ENCODE measurements at regions not wholly inside any gene's neighbourhood (a gene's known extent, or its start where the extent isn't known, plus 50 kb on each side); places are given as distances from the start of the nearest gene placed in this dataset.
"Not testable (repeated sequence)": the region's sequence is repeated elsewhere in the genome, so short reads cannot be mapped to it uniquely, and the experiment has no call there.

DNA sequence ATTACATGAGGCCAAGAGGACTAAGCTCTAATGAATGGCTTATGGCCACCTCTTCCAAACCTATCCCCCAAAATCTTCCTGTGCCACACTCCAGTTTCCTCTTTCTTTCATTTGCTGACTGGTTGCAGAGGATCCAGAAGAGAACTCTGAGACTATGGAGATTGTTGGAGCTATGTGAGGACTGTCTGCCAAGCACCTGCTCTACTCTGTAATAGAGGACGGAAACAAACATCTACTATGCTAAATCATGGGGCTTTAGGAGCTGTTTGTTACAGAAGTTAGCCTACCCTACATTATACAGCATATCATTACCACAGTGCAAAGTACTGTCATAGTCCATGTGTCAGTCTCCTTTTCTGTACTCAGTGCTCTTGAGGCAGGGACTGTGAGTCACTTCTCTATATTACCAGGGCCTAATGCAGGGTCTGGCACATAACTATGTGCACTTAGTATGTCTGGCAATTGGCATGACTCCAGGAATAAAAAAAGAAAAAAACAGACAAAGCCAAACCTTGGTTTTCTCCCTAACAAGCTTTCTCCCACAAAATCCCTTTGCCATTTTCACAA is 95.1 kb downstream of the RPAP3 start:
- DNase-seq = no peak

DNA sequence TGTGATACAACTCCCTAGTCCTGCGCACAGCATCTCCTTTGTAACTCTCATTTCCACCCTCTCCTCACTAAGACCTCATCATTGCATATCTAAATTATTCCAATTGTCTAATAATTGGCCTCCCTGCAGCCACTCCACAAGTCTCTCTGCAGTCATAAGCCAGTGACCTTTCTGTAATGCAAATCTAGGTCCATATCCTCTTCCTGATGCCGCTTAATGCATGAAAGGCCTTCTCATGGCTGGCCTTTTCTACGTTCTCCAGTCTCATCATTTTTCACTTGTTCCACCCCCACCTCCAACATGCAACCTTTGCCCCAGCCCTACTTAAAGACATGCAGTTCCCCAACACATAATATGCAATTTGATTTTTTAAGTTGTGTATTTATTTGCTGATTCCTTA is 96.0 kb downstream of the RPAP3 start:
- no peak for DNase-seq

DNA sequence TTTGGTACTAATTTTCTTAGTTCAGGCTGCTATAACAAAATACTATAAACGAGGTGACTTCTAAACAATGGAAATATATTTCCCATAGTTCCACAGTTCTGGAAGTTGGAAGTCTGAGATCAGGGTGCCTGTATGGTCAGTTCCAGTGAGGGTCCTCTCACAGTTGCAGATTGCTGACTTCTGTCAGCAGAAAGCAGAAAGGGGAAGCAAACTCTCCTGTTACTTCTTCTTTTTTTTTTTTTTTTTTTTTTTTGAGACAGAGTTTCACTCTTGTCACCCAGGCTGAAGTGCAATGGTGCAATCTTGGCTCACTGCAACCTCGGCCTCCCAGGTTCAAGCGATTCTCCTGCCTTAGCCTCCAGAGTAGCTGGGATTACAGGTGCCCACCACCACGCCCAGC is 97.2 kb downstream of the RPAP3 start:
- not testable (repeated sequence) for DNase-seq

GRCh38 chr12:47604221-47604873 is 101.5 kb downstream of the RPAP3 start:
- no peak for DNase-seq

DNA sequence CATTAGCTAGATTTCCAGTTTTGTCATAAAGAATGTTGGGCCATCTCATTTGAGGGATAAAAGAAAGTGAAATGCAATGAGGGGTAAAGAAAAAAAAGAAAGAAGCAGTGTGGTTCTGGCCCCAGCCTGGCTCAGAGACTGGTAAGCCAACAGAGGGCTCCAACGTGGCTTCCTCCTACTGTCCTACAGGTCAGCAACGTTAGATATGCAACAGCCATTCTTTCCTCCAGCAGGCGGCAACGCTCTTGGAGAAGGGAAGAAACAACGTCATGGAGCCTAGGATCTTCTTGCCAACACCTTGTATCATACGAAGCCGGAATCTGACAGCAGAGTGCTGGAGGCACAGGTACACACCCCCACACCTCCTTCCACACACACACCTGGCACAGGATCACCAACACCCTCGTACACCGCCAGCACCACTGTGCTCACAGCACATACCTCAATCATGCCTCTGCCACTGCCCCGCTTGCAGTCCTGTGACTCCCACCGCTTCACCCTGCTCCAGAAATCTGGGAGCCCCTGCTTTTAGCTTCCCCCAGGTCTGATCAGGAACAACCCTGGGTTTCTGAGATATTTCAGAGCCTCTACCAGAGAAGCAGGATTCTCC is 102.8 kb downstream of the RPAP3 start:
- DNase-seq = no peak

DNA sequence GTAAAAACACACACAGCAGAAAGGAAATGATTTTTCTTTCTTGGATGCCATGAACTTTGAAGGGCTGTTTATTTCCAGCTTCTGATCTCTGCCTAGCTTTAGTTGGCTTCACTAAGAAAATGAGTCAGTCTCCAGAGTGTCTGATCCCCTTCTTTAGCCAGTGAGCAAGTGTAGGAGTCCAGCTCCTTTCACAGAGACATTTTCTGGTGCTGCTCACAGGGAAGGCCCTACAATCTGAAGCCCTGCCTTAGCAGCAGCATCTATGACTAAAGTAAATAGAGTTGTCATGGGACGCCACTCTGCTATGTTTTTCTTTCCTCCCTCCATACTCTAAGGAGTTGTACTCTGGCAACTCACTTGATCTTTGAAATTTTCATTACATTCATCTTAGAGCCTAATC is 103.5 kb downstream of the RPAP3 start:
- no peak for DNase-seq

DNA sequence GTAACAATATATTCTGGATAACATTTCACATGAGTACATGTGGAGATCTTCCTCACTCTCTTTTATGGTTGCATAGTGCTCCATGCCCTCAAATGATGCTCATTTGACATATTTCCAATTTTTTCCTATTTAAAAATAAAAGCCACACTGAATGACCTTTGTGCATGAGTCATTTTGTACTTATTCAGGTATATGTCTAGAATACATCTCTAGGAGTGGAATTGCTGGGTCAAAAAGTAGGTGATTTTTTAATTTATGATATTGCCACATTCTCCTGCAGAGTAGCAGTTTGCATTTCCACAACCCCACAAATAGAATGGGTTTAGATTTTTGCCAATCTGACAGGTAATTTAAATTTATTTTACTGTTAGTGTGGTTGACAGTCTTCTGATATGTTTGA is 104.8 kb downstream of the RPAP3 start:
- no peak for DNase-seq

GRCh38 chr12:47591795-47592194 is 114.0 kb downstream of the RPAP3 start:
- DNase-seq = no peak

- no peak for DNase-seq
Measured at GRCh38 chr12:47591361-47591791, 114.5 kb downstream of the RPAP3 start.

GRCh38 chr12:47590771-47591360 is 115.0 kb downstream of the RPAP3 start:
- DNase-seq = no peak

GRCh38 chr12:47586952-47587669 is 118.7 kb downstream of the RPAP3 start:
- no peak for DNase-seq

GRCh38 chr12:47585507-47585906 is 120.3 kb downstream of the RPAP3 start:
- no peak for DNase-seq

DNA sequence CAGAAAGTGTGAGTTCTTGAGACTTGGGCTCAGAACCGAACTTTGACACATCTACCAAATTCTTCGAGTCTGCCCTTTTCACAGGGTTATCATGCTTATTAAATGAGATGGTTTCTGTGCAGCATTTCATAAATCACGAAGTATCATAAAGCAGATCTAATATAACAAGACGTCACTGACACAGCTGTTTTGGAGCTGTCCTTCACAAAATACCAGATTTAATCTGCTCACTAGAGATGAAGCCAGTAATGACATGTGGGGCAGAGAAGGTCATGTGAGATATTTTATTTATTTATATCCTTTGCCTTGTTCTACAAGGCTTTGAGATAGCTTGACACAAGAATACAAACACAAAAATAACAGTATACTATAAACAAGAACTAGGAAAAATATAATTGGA is 127.0 kb downstream of the RPAP3 start:
- DNase-seq = no peak

DNA sequence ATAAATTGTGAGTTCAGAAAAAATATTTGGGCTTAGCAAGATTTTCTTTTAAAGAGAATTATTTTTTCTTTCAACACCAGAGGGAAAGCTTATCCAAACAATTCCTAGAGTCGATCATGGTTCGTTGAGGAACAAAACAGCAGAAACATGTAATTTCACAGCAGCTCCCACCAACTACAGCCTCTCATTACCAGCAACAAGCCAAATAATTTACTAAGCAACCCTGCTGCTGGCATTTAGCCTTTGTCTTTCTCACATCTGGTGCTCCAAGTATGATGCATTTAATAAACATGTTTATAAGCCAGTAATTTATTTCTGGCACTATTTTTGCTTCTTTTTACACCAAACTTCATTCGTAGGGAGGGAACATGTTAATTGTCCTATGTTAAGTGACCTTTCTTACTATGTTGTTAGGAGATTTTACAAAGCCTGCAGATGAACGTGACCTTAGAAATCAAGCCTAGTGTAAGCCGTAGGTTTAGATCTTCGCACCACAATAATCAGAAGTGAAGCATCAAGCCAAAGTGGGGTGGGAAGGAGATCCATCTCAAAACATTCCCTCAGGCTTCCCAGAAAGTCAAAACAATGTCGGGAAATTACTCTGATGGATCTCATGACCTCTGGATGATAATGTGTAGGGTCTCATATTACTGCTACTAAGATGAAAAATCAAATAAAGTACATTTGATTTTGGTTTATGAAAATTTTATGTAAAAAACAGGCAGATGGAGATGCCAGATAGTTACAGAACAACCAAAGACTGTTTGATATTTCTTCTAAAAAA is 128.4 kb downstream of the RPAP3 start:
- DNase-seq = peak; percentile 97

GRCh38 chr12:47576289-47576945 is 129.4 kb downstream of the RPAP3 start:
- DNase-seq = peak; percentile 82

DNA sequence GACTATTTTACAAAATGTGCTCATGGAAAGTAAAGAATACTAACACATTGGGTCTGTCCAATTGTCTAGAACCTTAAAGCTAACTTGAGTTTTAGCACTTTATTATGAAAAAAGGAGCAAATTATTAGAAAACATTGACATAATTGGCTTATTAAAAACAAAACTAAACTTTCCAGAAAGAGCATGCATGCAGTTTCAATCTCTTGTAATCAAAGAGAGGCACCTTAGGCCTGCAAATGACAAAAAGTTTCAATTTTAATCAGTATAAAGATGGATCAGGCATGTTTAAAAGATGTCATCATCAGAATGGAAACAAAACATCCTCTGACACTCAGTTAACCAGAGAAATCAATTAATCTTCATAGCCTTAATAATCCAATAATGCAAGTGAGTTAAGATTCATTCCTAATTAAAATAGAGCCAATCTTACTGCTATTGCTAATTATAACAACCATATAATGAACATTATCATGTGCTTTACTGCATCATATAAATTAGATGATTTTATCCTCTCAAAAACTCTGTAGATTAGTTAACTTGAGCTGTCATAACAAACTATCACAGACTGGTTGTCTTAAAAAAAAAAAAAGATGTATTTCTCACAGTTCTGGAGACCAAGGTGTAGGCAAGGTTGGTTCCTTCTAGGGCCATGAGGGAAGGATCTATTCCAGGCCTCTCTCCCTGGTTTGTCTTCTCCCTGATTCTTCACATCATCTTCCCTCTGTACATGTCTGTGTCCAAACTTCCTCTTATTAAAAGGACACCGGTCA is 131.4 kb downstream of the RPAP3 start:
- no peak for DNase-seq

DNA sequence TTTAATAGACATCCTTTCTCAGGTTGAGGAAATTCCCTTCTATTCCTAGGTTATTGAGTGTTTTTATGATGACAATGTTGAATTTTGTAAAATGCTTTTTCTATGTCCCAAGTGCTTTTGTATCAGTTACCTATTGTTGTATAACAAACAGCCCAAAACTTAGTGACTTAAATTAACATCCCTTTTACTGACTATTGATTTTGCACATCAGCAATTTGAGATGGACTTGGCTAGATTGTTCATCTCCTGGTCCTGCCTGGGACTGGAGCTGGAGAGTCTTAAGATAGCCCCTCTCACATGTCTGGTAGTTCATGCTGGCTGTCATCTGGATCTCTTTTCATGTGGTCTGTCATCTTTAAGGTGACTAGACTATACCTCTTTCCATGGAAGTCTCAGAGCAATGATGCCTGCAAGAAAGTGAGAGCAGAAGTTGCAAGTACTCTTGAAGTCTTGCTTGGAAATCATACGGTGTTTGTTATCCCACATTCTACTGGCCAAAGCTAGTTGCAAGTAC is 132.6 kb downstream of the RPAP3 start:
- DNase-seq = no peak

DNA sequence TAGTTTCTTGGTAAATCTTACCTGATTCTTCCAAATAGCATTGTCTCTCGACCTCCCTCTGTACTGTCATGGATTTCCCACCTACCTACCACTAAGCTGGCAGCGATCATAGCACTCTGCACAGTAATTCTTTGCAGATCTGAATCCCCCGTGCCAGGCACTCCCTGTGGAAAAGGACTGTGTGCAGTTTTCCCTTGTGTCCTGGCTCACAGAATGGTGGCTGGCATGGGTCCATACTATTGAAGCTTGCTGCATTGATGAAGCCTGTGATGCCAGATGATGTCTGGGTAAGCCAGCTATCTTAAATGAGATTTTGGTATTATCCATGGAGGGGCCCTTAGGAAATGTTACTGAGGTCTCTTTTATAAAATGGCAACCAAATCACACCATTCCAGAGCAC is 135.7 kb downstream of the RPAP3 start:
- no peak for DNase-seq

DNA sequence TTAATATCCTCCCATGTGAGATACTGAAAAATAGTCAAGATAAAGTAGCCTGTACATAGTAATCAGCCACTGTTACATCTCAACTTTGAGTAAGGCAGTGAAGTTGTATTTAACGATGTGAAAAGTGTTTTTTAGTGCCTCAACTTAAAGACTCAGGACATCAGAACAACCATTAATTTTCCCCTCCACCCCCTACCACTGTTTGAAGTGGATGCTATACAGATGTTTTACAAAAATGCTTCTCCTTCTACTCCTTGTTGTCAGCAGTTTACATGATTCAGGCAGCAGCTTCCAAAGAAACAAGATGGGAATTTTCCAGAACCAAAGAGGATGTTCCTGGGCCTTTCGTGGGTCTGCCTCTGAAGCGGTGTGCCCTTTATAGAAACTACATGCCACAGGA is 143.6 kb downstream of the RPAP3 start:
- DNase-seq = no peak

GRCh38 chr12:47561746-47562145 is 144.1 kb downstream of the RPAP3 start:
- no peak for DNase-seq

DNA sequence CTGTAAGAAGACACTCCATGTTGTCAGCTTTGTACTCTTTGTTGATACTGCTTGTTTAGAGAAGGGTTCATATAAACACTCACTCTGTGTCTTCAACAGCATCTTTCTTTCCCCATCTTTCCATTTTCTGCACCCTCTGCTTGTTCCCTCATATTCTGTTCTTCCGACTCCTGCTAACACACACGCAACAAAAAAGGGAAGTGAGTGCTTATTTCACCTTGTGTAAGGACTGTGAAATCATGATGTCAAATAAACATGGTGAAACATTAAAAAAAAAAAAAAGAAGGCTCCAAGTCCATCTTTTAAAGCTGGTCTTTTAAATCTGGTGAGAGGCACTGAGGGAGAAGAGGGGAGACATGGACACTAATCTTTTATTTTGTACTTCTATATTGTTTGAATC is 145.4 kb downstream of the RPAP3 start:
- DNase-seq = no peak
